Esophagus mucosa (tissue), 1 donor: ENCODE measurements at regions not wholly inside any gene's neighbourhood (a gene's known extent, or its start where the extent isn't known, plus 50 kb on each side); places are given as distances from the start of the nearest gene placed in this dataset.
"Not testable (repeated sequence)": the region's sequence is repeated elsewhere in the genome, so short reads cannot be mapped to it uniquely, and the experiment has no call there.

Experiments used
- ATAC-seq: fragments of 200-7000 bp; cut with Tn5 transposase; one replicate; pipeline ENCODE4 v1.9.1; 2020
- donor health status: DM: yes; HTN: yes; CAD: no.

DNA sequence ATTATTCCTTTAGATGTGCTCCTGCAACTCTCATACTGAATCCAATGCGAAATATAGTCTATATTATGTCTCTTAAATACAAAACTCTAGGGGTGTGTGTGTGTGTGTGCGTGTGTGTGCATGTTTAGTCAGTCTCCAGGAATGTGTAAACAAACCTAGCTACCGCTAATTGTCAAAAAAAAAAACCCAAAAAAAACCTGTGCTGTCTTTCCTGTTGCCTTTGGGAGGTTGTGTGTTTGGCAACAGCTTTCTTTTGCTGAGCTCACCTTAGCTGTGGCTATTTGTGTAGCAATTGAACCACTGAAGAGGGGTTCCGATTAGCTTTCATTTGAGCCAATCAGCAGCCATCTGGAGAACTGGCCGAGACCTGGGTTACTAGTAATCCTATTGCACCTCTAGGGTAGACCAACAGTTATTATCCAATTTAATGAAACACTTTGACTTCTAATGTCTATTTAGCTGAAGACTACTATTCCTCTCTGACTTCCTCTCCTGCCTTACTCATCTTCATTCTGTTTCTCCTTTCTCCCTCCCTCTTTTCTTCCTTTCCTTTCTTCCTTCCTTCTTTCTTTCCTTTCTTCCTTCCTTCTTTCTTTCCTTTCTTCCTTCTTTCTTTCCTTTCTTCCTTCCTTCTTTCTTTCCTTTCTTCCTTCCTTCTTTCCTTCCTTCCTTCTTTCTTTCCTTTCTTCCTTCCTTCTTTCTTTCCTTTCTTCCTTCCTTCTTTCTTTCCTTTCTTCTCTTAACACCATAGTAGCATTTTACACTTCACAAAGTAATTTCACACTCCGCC, 471.1 kb downstream of the GBA3 start:
- no peak for ATAC-seq

DNA sequence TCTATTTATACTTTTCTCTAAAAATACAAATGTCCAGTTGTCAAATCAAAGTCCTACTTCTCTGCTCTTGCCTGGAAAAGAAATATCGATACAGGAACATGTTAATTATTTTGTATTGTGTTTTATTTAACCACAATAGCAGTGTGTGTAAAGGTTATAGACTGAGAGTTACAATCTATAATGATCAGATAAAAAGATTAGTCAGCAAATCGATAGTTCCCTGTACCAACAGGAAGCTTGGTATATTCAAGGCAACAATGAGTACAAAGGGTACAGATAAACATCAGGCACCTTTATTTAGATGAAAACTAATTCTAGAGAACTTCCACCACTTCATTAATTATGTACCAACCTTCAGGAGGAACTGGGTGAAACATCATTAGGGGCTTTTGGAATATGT, 469.5 kb downstream of the GBA3 start:
- no peak for ATAC-seq

- no peak for ATAC-seq
These were observed 469.1 kb downstream of the GBA3 start for GRCh38 chr4:23161787-23162186.

DNA sequence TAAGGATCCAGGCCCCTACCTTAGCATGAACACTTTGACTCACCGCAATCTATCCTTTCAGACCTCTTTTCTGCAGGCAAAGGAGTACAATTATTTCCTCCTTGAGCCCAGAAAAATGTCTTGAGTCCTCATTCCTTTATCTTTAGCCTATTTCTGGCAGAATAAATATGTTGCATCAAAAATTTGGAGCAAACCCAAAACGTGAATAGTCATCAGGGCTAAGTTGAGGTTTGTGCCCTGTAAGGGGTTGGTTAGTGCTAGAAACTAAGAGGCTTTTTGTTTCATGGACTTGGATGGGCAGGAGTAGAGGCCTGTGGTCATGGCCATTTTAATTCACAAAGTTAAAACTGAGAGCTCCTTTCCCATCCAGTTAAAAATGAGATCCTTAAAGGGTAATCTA, 460.3 kb downstream of the GBA3 start:
- no peak for ATAC-seq

DNA sequence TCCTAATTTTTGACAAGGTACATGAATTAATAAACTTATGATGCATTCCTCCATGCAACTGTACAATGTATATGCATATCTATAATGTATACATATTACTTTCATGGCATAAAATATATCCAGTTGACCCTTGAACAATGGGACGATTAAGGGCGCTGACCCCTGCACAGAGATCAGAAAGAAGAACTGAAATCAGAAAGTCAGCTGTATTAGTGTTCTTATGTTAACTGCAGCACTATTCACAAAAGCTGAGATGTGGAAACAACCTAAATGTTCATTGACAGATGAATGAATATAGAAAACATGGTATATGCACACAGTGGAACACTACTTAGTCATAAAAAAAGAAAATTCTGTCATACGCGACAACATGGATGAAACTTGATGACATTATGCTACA, 457.1 kb downstream of the GBA3 start:
- no peak for ATAC-seq

- ATAC-seq: no peak
These were observed 452.0 kb downstream of the GBA3 start for GRCh38 chr4:23144707-23145106.

GRCh38 chr4:23135792-23136645, 443.3 kb downstream of the GBA3 start:
- no peak for ATAC-seq

GRCh38 chr4:23134331-23134730, 441.6 kb downstream of the GBA3 start:
- ATAC-seq: no peak

- ATAC-seq: no peak
These were observed 438.1 kb downstream of the GBA3 start for GRCh38 chr4:23130845-23131244.

- no peak for ATAC-seq
These were observed 432.4 kb downstream of the GBA3 start for GRCh38 chr4:23125118-23125517.

- ATAC-seq: no peak
These were observed 430.1 kb downstream of the GBA3 start for GRCh38 chr4:23122666-23123400.

DNA sequence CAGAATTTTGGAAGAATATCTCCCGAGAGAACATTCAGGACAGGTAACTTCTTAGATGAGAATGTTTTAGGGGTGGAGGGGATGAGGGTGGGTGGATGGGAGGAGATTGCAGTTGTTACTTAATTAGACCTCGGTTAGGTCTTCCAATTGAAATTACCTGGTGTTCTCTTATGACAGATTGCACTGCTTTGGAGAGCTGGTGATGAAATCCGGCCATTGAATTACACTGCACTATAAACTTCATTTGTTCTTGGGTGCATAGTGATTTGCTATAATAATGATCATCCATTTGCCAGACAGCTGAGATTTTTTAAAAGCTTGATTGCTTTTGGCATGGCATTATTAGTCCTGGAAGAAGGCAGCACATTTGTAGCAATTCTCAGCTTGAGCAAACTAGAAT, 427.6 kb downstream of the GBA3 start:
- no peak for ATAC-seq

DNA sequence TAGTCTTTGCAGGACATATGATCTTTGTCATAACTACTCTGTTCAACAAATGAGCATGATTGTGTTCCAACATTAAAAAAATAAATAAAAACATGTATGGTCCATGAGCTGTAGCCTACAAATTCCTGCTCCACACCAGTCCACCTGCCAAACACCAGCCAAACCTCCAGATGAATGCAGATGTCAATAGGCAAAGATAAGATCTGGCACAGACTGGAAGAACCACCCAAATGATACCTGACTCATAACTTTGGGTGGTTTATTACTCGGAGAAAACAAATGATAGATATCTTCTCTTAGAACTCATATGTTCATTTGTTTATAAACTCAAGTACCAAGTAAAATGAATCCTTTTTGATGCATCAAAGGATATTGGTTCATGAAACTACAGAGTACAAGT, 425.1 kb downstream of the GBA3 start:
- ATAC-seq: no peak

DNA sequence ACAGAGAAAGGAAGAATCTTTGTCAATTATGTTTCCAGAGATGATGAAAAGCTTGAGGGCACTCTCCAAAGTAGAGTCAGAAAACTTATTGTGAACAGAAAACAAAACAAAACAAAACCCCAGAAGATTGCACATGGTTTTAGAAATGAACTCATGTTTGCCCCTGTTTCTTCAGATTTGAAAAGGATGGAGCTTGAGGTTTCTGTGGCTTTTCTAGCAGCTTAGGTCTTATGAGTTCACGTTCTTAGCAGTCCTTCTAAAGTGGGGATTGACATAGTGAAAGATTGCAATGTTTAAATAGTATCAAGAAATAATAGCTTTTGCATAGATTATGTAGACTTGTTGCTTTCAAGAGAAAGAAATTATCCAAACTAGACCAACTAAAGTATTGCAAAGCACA, 421.8 kb downstream of the GBA3 start:
- no peak for ATAC-seq

DNA sequence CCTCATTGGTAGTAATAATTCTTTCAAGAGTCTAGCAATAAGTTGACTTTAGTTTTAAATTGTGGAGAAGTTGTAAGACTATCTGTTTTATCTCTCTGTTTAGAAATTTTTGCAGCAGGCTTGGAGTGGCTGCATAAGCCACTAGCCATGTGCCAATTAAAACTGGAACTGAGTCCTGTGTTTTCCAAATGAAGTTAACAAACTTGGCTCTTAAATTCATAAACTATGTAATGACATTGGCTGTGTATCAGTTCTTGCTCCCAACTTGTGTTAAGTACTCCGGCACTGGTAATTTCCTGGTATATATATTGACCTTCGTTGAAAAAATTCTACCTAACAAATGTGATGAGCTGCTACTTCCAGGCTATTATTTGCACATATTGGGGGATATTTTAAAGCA, 420.4 kb downstream of the GBA3 start:
- ATAC-seq: no peak

DNA sequence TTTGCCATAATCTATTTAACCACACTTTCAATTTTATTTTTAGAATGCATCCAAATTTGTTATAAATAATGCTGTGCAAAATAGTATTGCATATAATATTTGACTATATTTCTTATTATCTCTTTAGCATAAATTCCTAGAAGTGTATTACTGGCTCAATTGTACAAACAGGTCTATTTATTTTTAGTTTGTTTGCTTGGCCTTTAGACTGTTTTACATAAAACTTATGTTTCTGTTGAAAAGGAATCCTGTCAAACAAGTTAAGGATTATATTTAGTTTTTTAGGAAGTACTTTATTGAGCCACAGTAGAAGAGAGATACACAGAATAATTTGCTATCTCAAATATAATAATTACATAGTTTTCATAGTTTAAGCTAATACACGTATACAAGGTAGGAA, 413.8 kb downstream of the GBA3 start:
- no peak for ATAC-seq

- ATAC-seq: no peak
These were observed 413.1 kb downstream of the GBA3 start for GRCh38 chr4:23105759-23106370.

DNA sequence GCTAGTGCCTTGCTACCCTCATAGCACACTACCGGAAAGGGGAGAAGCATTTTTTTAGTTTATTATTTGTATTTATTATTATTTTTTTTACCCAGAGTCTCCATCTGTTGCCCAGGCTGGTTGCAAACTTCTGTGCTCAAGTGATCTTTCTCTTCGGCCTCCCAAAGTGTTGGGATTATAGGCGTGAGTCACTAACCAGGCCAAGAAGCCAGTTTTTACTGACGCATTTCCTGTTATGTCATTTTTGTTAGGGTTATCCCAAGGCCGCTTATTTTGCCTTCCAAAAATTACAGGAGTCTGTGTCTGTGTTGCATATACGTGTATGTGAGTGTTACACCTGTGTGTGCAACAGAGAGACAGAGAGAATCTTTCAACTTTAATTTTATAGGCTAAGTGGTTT, 404.5 kb downstream of the GBA3 start:
- ATAC-seq: no peak

DNA sequence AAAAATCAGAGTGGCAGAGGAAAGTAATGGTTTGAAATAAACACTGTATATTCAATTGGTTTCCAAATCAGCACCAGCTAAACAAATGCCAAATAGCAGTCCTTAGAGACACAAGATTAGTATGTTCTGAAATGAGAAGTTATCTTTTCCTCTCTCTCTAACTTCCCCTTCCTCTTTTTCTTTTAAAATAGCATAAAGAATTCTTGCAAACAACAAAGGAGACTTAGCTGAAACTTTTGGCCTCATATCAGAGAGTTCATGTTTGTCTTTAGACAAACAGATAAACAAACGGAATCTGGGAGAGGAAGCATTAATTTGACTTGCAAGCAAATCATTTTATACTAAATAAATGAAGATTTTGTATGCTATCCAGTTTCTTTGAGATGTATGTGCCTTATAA, 399.0 kb downstream of the GBA3 start:
- no peak for ATAC-seq

DNA sequence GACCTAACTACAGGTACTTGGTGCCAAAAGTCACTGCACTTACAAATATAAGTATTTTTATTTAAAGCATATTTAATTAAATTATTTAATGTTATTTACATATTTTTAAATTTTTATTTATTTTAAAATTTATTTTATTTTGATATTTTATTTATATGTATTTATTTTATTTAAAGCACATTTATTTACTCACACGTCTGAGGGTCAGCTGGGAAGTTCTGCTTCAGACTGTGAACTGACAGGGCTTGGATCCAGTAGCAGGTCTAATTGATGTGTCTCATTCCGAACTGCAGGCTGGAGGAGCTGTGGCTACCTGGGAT, 392.5 kb downstream of the GBA3 start:
- no peak for ATAC-seq

- ATAC-seq: no peak
These were observed 392.0 kb downstream of the GBA3 start for GRCh38 chr4:23084559-23085248.

DNA sequence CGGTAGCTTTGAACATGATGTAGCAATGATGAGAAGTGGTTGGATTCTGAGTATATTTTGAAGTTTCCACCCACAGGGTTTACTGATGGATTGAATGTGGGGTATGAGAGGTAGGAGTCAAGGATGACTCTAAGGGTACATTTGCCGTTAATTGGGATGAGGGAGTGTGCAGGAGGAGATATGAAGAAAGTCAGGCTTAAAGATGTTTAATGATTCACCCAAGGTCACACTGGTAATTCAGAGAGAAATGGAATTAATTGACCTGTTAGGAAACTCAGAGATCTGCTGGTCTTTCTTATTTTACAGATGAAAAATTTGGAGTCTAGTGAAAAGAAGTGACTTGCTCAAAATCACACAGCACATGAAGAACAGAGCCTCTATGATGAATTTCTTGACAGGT, 390.7 kb downstream of the GBA3 start:
- ATAC-seq: no peak

DNA sequence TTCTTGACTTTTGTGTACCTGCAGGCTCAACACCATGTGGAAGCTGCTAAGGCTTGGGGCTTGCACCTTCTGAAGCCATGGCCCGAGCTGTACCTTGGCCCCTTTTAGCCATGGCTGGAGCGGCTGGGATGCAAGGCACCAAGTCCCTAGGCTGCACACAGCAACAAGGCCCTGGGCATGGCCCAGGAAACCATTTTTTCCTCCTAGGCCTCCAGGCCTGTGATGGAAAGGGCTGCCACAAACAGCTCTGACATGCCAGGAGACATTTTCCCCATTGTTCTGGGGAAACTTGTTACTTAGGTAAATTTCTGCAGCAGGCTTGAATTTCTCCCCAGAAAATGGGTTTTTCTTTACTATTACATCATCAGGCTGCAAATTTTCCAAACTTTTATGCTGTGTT, 387.4 kb downstream of the GBA3 start:
- ATAC-seq: not testable (repeated sequence)
